Uterus (tissue), 3 donors: ENCODE measurements at regions not wholly inside any gene's neighbourhood (a gene's known extent, or its start where the extent isn't known, plus 50 kb on each side); places are given as distances from the start of the nearest gene placed in this dataset.

Experiments
- DNase-seq, 2 donors: peaks; one replicate each; pipeline ENCODE4 v3.0.0-alpha.2; 2019 to 2020
- H3K27ac ChIP-seq, 2 donors: fragments of 200-600 bp; sonication (generic); 1 replicate in 1 of 2; 2 replicates in 1 of 2; pipeline ENCODE4 v1.5.1; 2016 to 2018
- H3K27me3 ChIP-seq, 2 donors: fragments of 200-600 bp; sonication (generic); one replicate each; pipeline ENCODE4 v1.5.1; 2018 to 2019; ENCODE audit warnings: control low read depth in 1 of 2
- H3K36me3 ChIP-seq, 2 donors: fragments of 200-600 bp; sonication (generic); one replicate each; pipeline ENCODE4 v1.5.1; 2019; ENCODE audit warnings: control low read depth in 1 of 2
- H3K4me1 ChIP-seq, 2 donors: fragments of 200-600 bp; sonication (generic); one replicate each; pipeline ENCODE4 v1.5.1; 2018 to 2019; ENCODE audit warnings: control low read depth in 1 of 2
- H3K4me3 ChIP-seq, 2 donors: fragments of 200-600 bp; sonication (generic); 1 replicate in 1 of 2; 2 replicates in 1 of 2; pipeline ENCODE4 v1.5.1; 2018 to 2019; ENCODE audit warnings: mild to moderate bottlenecking in 1 of 2
- H3K9me3 ChIP-seq, 2 donors: fragments of 200-600 bp; sonication (generic); one replicate each; pipeline ENCODE4 v1.5.1; 2019; ENCODE audit warnings: control low read depth in 1 of 2
- POLR2A ChIP-seq, 2 donors: fragments of 450-650 bp; IDR thresholded peaks; one replicate each; pipeline ENCODE4 v1.6.1; 2016; ENCODE audit warnings: antibody characterized with exemption in 2 of 2, mild to moderate bottlenecking in 1 of 2, moderate library complexity in 1 of 2
- intact Hi-C: fragments of 100-400 bp; cut with DNase I; formaldehyde crosslinking; loops from one replicate; pipeline ENCODE4 v1.15.1; 2023; ENCODE audit warnings: low total_unique reads
- TF ChIP-seq, protein P1 (sequence below), 4 experiments: fragments of 200-600 bp in 2 of 4; fragments of 450-650 bp in 2 of 4; sonication (generic) in 2 of 4; IDR thresholded peaks; one replicate each; pipeline ENCODE4 v1.5.1; 2016 to 2019; ENCODE audit warnings: antibody characterized with exemption in 4 of 4, mild to moderate bottlenecking in 2 of 4, moderate library complexity in 1 of 4
- donor health status: DM: yes; HTN: yes; CAD: no.

DNA sequence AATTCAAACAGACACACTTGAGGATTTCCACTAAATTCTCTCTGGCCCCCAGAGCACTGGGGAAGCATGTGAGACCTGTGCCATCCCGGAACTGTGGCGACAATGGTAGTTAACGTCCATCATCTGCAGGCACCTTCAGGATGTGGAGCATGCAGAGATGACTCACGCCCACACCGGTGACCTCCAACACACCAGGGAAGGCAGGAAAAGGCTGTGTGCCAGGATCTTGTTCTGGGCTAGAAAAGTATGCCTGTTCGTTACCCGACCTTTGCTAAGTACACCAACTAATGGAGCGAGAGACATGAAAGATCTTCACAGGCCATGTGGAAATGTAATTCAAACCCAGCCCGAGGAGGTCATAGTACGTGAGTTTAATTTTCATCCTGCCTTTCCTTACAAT is 208.8 kb downstream of the MELK start:
- no peak for TF ChIP-seq POLR2A (IDR thresholded peaks at IDR 0.05)
- TF ChIP-seq, protein P1, sequence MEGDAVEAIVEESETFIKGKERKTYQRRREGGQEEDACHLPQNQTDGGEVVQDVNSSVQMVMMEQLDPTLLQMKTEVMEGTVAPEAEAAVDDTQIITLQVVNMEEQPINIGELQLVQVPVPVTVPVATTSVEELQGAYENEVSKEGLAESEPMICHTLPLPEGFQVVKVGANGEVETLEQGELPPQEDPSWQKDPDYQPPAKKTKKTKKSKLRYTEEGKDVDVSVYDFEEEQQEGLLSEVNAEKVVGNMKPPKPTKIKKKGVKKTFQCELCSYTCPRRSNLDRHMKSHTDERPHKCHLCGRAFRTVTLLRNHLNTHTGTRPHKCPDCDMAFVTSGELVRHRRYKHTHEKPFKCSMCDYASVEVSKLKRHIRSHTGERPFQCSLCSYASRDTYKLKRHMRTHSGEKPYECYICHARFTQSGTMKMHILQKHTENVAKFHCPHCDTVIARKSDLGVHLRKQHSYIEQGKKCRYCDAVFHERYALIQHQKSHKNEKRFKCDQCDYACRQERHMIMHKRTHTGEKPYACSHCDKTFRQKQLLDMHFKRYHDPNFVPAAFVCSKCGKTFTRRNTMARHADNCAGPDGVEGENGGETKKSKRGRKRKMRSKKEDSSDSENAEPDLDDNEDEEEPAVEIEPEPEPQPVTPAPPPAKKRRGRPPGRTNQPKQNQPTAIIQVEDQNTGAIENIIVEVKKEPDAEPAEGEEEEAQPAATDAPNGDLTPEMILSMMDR (IDR thresholded peaks at IDR 0.05): no peak
- H3K27me3 ChIP-seq: no peaks in the 10 kb centered on the region
- DNase-seq: no peak
- no peaks in the 10 kb centered on the region for H3K9me3 ChIP-seq
- no peak overlapping the region for H3K4me3 ChIP-seq
- intact Hi-C loops: no loop called here
- H3K36me3 ChIP-seq: no peaks in the 10 kb centered on the region
- H3K27ac ChIP-seq: no peak overlapping the region
- H3K4me1 ChIP-seq: no peaks in the 10 kb centered on the region
